ENCODE measurements at regions not wholly inside any gene's neighbourhood (a gene's known extent, or its start where the extent isn't known, plus 50 kb on each side); places are given as distances from the start of the nearest gene placed in this dataset.

DNA sequence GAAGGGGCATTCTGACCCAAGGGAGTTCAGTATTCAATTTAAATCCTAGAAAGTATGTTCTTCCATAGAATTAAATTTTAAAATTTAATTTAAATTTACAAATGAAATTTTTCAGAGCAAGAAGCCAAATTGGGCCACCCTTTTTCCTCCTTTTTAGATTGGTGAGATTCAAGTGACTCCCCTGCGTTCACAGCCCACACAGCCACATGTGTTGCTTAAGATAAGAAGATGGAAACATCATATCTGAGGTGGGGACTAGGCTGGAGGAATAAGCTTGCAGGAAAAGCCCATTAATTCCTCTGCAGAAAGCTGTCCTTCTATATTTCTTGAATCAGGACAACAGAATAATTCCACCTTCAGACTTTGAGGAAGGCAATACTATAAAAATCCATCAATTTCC, 392.7 kb upstream of the ZNF507 start:
- TF ChIP-seq, protein P1, sequence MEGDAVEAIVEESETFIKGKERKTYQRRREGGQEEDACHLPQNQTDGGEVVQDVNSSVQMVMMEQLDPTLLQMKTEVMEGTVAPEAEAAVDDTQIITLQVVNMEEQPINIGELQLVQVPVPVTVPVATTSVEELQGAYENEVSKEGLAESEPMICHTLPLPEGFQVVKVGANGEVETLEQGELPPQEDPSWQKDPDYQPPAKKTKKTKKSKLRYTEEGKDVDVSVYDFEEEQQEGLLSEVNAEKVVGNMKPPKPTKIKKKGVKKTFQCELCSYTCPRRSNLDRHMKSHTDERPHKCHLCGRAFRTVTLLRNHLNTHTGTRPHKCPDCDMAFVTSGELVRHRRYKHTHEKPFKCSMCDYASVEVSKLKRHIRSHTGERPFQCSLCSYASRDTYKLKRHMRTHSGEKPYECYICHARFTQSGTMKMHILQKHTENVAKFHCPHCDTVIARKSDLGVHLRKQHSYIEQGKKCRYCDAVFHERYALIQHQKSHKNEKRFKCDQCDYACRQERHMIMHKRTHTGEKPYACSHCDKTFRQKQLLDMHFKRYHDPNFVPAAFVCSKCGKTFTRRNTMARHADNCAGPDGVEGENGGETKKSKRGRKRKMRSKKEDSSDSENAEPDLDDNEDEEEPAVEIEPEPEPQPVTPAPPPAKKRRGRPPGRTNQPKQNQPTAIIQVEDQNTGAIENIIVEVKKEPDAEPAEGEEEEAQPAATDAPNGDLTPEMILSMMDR (IDR thresholded peaks at IDR 0.05): no peak
- TF ChIP-seq POLR2AphosphoS5 (IDR thresholded peaks at IDR 0.05): no peak
- no peak for TF ChIP-seq POLR2A (IDR thresholded peaks at IDR 0.05)
- intact Hi-C loops (cut with DNase I): no loop called here
- Histone ChIP-seq H3K4me1 (replicated peaks) (no peaks in the 10 kb centered on the region), H3K9me3 (no peaks in the 10 kb centered on the region), H3K4me3 (no peak overlapping the region), H3K27me3 (replicated peaks; ENCODE audit: insufficient read depth) (no peaks in the 10 kb centered on the region), H3K27ac (no peak overlapping the region), H3K36me3 (no peaks in the 10 kb centered on the region)
- WGBS: 97% methylated on average over 1 of the region's 1 CpG
- no peak for DNase-seq (ENCODE audit: low spot score)

DNA sequence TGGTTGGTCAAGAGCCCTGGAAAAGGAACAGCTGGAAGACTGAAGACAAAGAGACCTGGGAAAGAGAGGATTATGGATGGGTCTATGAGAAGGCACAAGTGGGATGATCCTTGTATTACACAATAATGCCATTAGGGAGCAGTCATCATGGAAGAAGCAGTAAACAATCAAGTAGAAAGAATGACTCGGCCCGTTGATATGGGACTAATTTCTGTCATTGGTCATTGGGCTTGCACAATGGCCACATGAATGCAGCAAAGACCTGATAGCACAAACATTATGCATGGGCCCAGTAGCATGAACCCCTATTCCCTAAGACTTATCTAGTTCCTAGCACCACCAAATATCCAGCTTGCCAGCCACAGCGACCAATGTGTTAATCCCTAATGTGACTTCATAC, 390.3 kb upstream of the ZNF507 start:
- H3K4me3 ChIP-seq: no peak overlapping the region
- no peaks in the 10 kb centered on the region for H3K4me1 ChIP-seq (replicated peaks)
- H3K27me3 ChIP-seq (replicated peaks; ENCODE audit: insufficient read depth): no peaks in the 10 kb centered on the region
- H3K27ac ChIP-seq: no peak overlapping the region
- DNase-seq (ENCODE audit: low spot score): no peak
- no peak for TF ChIP-seq POLR2AphosphoS5 (IDR thresholded peaks at IDR 0.05)
- no peak for TF ChIP-seq POLR2A (IDR thresholded peaks at IDR 0.05)
- TF ChIP-seq, protein P1 (IDR thresholded peaks at IDR 0.05): no peak
- 96% methylated on average over 3 of the region's 3 CpGs for WGBS
- H3K9me3 ChIP-seq: no peaks in the 10 kb centered on the region
- H3K36me3 ChIP-seq: no peaks in the 10 kb centered on the region
- intact Hi-C loops (cut with DNase I): no loop called here

DNA sequence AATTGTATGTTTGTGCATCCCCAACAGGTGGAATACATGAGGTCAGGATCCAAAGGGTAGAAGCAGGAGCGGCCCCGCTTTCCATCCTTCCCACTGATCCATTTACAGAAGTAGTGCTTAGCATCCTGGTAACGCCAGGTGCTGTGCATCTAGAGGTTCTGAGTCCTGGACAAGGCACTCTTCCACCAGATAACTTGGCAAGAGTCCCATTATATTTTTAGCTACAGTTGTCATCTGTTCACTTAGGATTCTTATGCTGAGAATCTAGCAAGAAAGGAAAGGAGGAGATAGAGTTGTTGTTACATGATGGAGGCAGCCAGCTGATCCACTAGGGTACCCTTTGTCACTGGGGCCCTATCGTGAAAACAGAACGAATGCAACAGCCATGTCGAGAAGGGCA, 389.5 kb upstream of the ZNF507 start:
- no peak for DNase-seq (ENCODE audit: low spot score)
- Histone ChIP-seq H3K27me3 (replicated peaks; ENCODE audit: insufficient read depth) (no peaks in the 10 kb centered on the region), H3K27ac (no peak overlapping the region), H3K9me3 (no peaks in the 10 kb centered on the region), H3K36me3 (no peaks in the 10 kb centered on the region), H3K4me3 (no peak overlapping the region), H3K4me1 (replicated peaks) (no peaks in the 10 kb centered on the region)
- WGBS: 92% methylated on average over 6 of the region's 6 CpGs
- TF ChIP-seq, protein P1 (IDR thresholded peaks at IDR 0.05): no peak
- TF ChIP-seq POLR2AphosphoS5 (IDR thresholded peaks at IDR 0.05) (no peak), POLR2A (IDR thresholded peaks at IDR 0.05) (no peak)
- intact Hi-C loops (cut with DNase I): no loop called here

DNA sequence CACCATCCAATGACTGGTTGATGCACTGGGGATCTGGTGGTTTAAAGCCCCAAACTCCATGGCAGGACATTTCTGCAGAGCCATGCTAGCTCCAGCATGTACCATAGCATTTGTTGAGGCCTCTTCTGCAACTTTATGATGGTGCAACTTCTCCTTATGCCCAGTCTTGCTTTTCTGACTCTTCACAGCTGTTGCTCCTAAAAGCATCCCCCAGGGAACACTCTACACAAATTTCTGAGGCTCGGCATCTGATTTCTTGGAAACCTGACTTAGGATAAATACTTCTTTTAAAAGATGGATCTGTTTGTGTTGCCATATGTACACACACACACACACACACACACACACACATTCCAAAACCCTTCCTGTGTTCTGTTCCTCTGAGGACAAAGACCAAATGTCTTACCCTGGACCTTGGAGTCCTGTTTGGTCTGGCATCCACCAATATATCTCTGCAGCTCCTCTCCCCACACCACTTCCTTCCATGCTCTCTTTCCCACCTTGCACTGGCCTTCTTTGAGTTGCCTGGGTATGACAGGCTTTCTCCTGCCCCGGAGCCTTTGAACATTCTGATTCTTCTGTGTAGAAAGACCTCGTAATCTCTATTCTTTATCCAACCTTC, 388.5 kb upstream of the ZNF507 start:
- no peaks in the 10 kb centered on the region for H3K36me3 ChIP-seq
- 44% methylated on average over 3 of the region's 3 CpGs for WGBS
- H3K4me1 ChIP-seq (replicated peaks): no peaks in the 10 kb centered on the region

DNA sequence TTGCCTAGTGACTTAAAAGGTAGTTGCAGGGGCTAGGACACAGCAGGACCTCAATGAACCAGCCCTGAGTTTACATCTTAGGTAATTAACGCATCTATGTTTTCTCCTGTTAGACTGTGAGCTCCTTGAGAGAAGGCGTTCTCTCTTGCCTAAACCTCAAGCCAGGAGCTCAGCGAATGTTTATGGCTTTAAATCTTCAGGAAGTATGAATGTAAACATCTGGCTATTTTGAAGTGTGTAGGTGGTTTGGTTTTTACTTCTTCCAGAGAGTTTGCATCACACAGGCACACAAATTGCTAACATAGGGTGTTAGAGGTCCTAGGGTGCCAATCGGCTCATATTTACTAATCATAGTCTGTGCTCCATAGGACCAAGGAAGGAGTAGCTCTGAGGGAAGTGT, 387.7 kb upstream of the ZNF507 start:
- intact Hi-C loops (cut with DNase I): no loop called here
- DNase-seq (ENCODE audit: low spot score): no peak
- Histone ChIP-seq H3K27ac (no peak overlapping the region), H3K27me3 (replicated peaks; ENCODE audit: insufficient read depth) (no peaks in the 10 kb centered on the region), H3K4me1 (replicated peaks) (no peaks in the 10 kb centered on the region), H3K4me3 (no peak overlapping the region), H3K9me3 (no peaks in the 10 kb centered on the region), H3K36me3 (no peaks in the 10 kb centered on the region)
- TF ChIP-seq POLR2AphosphoS5 (IDR thresholded peaks at IDR 0.05) (no peak), POLR2A (IDR thresholded peaks at IDR 0.05) (no peak)
- TF ChIP-seq, protein P1 (IDR thresholded peaks at IDR 0.05): no peak
- WGBS: 75% methylated on average over 4 of the region's 4 CpGs

More for the DNA sequence above, 388.5 kb upstream of the ZNF507 start:
- Histone ChIP-seq H3K9me3 (no peaks in the 10 kb centered on the region), H3K27me3 (replicated peaks; ENCODE audit: insufficient read depth) (no peaks in the 10 kb centered on the region), H3K4me3 (no peak overlapping the region), H3K27ac (no peak overlapping the region)
- no peak for DNase-seq (ENCODE audit: low spot score)
- intact Hi-C loops (cut with DNase I): no loop called here
- TF ChIP-seq POLR2AphosphoS5 (IDR thresholded peaks at IDR 0.05) (no peak), POLR2A (IDR thresholded peaks at IDR 0.05) (no peak)
- TF ChIP-seq, protein P1 (IDR thresholded peaks at IDR 0.05): no peak
